22Rv1 (cell line): ENCODE measurements at regions not wholly inside any gene's neighbourhood (a gene's known extent, or its start where the extent isn't known, plus 50 kb on each side); places are given as distances from the start of the nearest gene placed in this dataset.

Experiments
- ZFX ChIP-seq: fragments of 450-650 bp; IDR thresholded peaks from 2 replicates; pipeline ENCODE4 v1.6.1; 2017; ENCODE audit warnings: antibody characterized with exemption, borderline replicate concordance
- TF ChIP-seq, protein P1 (sequence below): fragments of 450-650 bp; IDR thresholded peaks from 2 replicates; pipeline ENCODE4 v1.5.1; 2017; ENCODE audit warnings: mild to moderate bottlenecking

DNA sequence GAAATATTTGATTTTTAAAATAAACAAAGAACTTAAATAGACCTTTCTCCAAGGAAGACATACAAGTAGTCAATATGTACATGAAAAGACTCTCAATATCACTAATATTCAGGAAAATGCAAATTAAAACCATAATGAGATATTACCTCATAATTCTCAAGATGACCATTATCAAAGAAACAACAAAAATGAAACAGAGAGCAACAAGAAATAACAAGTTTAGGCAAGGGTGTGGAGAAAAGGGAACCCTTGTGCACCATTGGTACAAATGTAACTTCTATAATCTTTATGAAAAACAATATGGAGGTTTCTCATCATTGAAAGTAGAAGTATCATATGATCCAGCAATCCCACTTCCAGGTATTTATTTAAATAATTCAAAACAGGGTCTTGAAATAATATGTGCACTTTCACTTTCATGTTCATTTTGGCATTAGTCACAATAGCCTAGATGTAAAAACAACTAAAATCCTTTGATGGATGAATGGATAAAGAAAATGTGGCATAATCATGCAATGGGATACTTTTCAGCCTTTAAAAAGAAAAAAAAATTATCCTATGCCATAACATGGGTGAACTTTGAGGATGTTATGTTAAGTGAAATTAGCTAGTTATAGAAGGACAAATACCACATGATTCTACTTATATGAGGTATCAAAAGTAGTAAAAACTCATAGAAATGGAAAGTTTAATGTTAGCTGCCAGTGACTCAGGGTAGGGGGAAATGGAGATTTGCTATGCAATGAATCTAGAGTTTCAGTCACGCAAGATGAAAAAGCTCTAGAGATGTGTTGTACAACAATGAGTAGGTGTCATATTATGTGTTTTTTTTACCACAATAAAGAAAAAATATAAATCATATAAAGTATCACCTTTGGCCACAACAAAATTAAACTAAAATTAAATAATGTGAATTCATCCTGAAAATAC, 114.5 kb upstream of the LYPLAL1 start:
- TF ChIP-seq, protein P1, sequence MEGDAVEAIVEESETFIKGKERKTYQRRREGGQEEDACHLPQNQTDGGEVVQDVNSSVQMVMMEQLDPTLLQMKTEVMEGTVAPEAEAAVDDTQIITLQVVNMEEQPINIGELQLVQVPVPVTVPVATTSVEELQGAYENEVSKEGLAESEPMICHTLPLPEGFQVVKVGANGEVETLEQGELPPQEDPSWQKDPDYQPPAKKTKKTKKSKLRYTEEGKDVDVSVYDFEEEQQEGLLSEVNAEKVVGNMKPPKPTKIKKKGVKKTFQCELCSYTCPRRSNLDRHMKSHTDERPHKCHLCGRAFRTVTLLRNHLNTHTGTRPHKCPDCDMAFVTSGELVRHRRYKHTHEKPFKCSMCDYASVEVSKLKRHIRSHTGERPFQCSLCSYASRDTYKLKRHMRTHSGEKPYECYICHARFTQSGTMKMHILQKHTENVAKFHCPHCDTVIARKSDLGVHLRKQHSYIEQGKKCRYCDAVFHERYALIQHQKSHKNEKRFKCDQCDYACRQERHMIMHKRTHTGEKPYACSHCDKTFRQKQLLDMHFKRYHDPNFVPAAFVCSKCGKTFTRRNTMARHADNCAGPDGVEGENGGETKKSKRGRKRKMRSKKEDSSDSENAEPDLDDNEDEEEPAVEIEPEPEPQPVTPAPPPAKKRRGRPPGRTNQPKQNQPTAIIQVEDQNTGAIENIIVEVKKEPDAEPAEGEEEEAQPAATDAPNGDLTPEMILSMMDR, result no peak
- TF ChIP-seq ZFX, result no peak
